ENCODE measurements at regions not wholly inside any gene's neighbourhood (a gene's known extent, or its start where the extent isn't known, plus 50 kb on each side); places are given as distances from the start of the nearest gene placed in this dataset.

- peak; percentile 31 for TF ChIP-seq CTCF (IDR thresholded peaks at IDR 0.05; ENCODE audit: low read depth, low read length)
- DNase-seq (ENCODE audit: extremely low read depth, low read depth) = no peak
Measured at GRCh38 chr11:8754241-8754640, 71.6 kb downstream of the RPL27A start.

DNA sequence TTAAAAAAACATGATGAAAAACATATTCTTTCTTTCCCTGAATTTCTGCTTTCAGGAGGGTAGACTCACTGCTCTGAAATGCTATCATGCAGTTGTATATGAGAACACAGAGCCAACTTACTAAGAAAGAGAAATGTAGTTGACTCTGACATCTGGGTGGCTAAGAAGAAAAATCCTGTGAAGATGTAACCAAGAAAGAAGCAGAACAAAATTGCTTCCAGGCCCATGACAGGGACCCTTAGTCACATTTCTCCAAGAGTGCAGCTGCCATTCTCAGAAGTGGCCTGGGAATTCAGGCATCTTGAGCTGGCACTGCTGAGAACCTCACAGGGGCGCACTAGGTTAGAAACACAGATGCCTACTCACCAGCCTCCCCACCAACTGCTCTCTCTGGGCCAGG is 73.6 kb downstream of the RPL27A start:
- peak; percentile 38 for DNase-seq (ENCODE audit: extremely low read depth, low read depth)
- TF ChIP-seq CTCF (IDR thresholded peaks at IDR 0.05; ENCODE audit: low read depth, low read length) = no peak

- no peak for TF ChIP-seq CTCF (IDR thresholded peaks at IDR 0.05; ENCODE audit: low read depth, low read length)
- no peak for DNase-seq (ENCODE audit: extremely low read depth, low read depth)
Measured at GRCh38 chr11:8757047-8757446, 74.5 kb downstream of the RPL27A start.

DNA sequence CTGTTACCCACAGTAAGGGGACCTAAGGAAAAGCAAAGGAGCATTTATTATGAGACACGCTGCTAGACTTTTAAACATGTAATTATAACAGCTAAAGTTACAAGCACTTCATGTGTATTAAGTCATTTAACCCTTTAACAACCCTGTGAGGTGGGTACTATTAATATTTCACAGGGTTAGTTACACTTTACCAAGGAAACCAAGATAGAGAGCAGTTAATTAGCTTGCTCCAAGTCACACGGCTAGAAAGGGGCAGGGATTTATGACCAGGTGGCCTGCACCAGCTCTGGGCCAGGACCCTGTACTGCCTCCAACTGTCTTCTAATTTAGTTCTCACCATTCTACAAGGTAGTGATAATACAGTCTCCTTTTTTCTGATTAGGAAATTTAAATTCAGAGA is 74.9 kb downstream of the RPL27A start:
- DNase-seq (ENCODE audit: extremely low read depth, low read depth) = no peak
- no peak for TF ChIP-seq CTCF (IDR thresholded peaks at IDR 0.05; ENCODE audit: low read depth, low read length)

- no peak for DNase-seq (ENCODE audit: extremely low read depth, low read depth)
Measured at GRCh38 chr11:8758619-8759169, 76.1 kb downstream of the RPL27A start.

GRCh38 chr11:8759634-8760033 is 77.0 kb downstream of the RPL27A start:
- no peak for DNase-seq (ENCODE audit: extremely low read depth, low read depth)
- TF ChIP-seq CTCF (IDR thresholded peaks at IDR 0.05; ENCODE audit: low read depth, low read length) = no peak

More at GRCh38 chr11:8758619-8759169, 76.1 kb downstream of the RPL27A start:
- no peak for TF ChIP-seq CTCF (IDR thresholded peaks at IDR 0.05; ENCODE audit: low read depth, low read length)

GRCh38 chr11:8760896-8761295 is 78.3 kb downstream of the RPL27A start:
- no peak for DNase-seq (ENCODE audit: extremely low read depth, low read depth)
- no peak for TF ChIP-seq CTCF (IDR thresholded peaks at IDR 0.05; ENCODE audit: low read depth, low read length)

Data from AG09319 (cell line).